Nephron progenitor cell (in vitro differentiated cells): ENCODE measurements at regions not wholly inside any gene's neighbourhood (a gene's known extent, or its start where the extent isn't known, plus 50 kb on each side); places are given as distances from the start of the nearest gene placed in this dataset.

Experiments
- DNase-seq: peaks from one replicate; pipeline ENCODE4 v3.0.0; 2021
- H3K27ac Mint-ChIP-seq: 2 replicates; pipeline ENCODE4 v1.8.0; 2021; ENCODE audit warnings: mild to moderate bottlenecking, moderate library complexity, mixed read lengths
- H3K27me3 Mint-ChIP-seq: 2 replicates; pipeline ENCODE4 v1.8.0; 2021; ENCODE audit warnings: mild to moderate bottlenecking, low read depth, mixed read lengths; ENCODE audit not compliant: poor library complexity
- H3K36me3 Mint-ChIP-seq: 2 replicates; pipeline ENCODE4 v1.8.0; 2021; ENCODE audit warnings: low read depth, mixed read lengths
- H3K4me1 Mint-ChIP-seq: 2 replicates; pipeline ENCODE4 v1.8.0; 2021; ENCODE audit warnings: mixed read lengths
- H3K4me3 Mint-ChIP-seq: 2 replicates; pipeline ENCODE4 v1.8.0; 2021; ENCODE audit warnings: mild to moderate bottlenecking, moderate library complexity, mixed read lengths
- H3K9me3 Mint-ChIP-seq: 2 replicates; pipeline ENCODE4 v1.8.0; 2021; ENCODE audit warnings: mild to moderate bottlenecking, moderate library complexity, mixed read lengths
- CTCF ChIP-seq: fragments of 200-600 bp; sonication (generic); IDR thresholded peaks from 2 replicates; pipeline ENCODE4 v1.5.0; 2021; ENCODE audit warnings: antibody characterized with exemption

DNA sequence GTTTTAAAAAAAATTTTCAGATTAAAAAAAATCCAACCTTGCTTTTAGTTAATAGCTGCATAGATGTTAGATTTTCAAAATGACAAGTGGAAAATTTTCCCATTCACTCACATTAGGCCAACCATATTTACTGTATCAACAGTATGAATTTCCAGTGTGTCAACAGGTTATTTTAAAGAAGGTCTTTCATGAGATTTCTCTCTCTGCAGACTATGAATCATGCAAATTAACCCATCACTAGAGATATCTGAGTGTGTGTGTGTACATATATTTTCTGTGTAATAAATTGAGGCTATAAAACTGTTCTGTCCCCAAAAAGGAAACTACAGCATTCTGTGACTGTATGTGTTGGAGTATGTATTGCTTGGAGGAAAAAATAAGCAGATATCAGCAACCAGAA, 305.6 kb downstream of the ARL4A start:
- Mint-ChIP-seq H3K27me3 (peaks cover 8% of the 10 kb centered on the region), H3K27ac (no peak overlapping the region), H3K9me3 (peaks cover 5% of the 10 kb centered on the region), H3K4me1 (peaks cover 16% of the 10 kb centered on the region), H3K4me3 (no peak overlapping the region), H3K36me3 (no peaks in the 10 kb centered on the region)
- DNase-seq: no peak
- TF ChIP-seq CTCF: no peak

DNA sequence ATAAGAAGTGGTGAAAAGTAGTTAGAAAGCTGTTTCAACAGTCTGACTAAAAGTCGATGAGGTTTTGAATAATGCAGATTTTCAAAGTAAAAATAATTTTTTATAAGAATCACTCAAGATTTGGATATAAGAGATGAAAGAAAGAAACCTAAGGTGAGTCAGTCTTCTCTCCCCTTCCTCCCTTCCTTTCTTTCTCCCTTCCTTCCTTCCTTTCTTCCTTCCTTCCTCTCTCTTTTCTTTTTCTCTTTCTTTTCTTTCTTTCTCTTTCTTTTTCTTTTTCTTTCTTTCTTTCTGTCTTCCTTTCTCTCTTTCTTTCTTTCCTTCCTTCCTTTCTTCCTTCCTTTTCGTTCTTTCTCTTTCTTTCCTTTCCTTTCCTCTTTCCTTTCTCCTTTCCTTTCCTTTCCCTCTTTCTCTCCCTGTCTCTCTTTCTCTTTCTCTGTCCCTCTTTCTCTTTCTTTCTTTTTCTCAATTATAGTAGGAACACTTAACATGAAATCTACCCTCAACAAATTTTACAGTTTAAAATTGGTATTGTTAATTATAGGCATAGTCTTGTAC, 308.6 kb downstream of the ARL4A start:
- no peaks in the 10 kb centered on the region for H3K4me1 Mint-ChIP-seq
- DNase-seq: no peak
- H3K4me3 Mint-ChIP-seq: no peak overlapping the region
- H3K9me3 Mint-ChIP-seq: peaks cover 32% of the 10 kb centered on the region
- TF ChIP-seq CTCF: no peak
- H3K36me3 Mint-ChIP-seq: peaks cover 5% of the 10 kb centered on the region
- no peak overlapping the region for H3K27ac Mint-ChIP-seq
- peaks cover 3% of the 10 kb centered on the region for H3K27me3 Mint-ChIP-seq

DNA sequence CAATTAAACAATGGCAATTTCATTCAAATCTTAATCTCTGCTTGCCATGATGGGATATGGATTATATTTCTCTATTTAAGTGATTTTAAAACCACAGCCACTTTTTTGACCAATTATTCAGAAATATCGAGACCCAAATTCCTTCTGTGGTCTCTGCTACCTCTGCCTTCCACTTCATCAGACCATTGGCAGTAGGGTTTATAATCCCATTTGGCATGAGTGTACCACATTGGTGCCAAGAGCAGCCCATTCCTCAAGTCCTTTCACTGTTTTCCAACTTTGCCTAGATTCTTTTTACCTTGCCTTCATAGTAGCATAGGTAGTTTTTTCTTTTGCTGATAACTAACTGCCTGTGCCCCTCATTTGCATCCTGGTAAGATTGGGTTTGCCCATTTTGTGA, 319.9 kb downstream of the ARL4A start:
- Mint-ChIP-seq H3K27ac (no peak overlapping the region), H3K9me3 (peaks cover 56% of the 10 kb centered on the region)
- DNase-seq: no peak

GRCh38 chr7:13009517-13009916, 322.1 kb downstream of the ARL4A start:
- Mint-ChIP-seq H3K27ac (no peak overlapping the region), H3K36me3 (peaks cover 27% of the 10 kb centered on the region), H3K4me3 (no peak overlapping the region), H3K4me1 (no peaks in the 10 kb centered on the region), H3K9me3 (peaks cover 39% of the 10 kb centered on the region), H3K27me3 (no peaks in the 10 kb centered on the region)
- DNase-seq: no peak
- TF ChIP-seq CTCF: no peak

More for the DNA sequence above, 319.9 kb downstream of the ARL4A start:
- Mint-ChIP-seq H3K4me3 (no peak overlapping the region), H3K36me3 (peaks cover 31% of the 10 kb centered on the region), H3K4me1 (no peaks in the 10 kb centered on the region), H3K27me3 (no peaks in the 10 kb centered on the region)
- TF ChIP-seq CTCF: no peak

DNA sequence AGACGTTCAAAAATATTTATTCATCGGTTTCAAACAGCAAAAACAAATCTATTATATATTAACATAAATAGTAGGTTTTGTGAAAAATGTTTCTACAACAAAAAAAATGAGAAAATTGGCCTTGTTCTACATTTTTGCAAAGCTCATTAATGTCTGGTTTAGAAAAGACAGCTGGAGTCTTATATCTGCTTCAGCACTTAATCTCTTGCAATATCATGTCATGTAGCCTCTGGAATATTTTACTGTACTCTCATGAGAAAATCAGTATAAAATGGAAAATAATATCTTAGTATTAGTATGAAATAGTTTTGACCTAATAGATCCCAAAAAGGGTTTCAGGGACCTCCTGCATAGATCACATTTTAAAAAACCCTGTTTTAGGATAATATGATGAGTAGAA, 326.6 kb downstream of the ARL4A start:
- Mint-ChIP-seq H3K27me3 (peaks cover 3% of the 10 kb centered on the region), H3K9me3 (peaks cover 21% of the 10 kb centered on the region), H3K36me3 (peaks cover 18% of the 10 kb centered on the region), H3K4me1 (peaks cover 30% of the 10 kb centered on the region), H3K4me3 (no peak overlapping the region), H3K27ac (no peak overlapping the region)
- DNase-seq: no peak
- no peak for TF ChIP-seq CTCF

DNA sequence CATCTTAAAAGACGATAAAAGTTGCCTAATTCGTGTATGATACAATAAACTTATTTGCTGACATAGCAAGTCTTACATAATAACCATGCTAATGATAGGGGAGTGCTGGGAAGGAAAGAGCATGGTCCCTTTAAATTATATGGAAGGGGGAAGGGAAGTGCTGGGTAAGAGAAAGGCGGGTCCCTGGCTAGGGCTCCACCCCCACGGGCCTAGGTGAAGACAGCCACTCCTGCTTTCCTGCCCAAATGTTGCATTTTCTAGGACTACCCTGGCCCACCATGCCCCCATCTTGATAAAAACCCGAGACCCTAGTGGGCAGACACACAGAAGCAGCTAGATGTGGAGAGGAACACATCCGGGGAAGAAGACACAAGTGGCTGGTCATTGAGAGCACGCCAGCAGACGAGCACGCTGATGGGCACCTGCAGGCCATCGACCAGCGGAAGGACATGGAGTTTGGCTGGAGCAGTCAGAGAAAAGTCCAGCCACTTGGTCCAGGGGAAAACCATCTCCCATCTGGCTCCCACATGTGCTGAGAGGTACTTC, 328.7 kb downstream of the ARL4A start:
- H3K27me3 Mint-ChIP-seq: peaks cover 3% of the 10 kb centered on the region
- no peak overlapping the region for H3K27ac Mint-ChIP-seq
- H3K4me3 Mint-ChIP-seq: no peak overlapping the region
- H3K36me3 Mint-ChIP-seq: peaks cover 11% of the 10 kb centered on the region
- no peak for TF ChIP-seq CTCF
- H3K9me3 Mint-ChIP-seq: peaks cover 3% of the 10 kb centered on the region
- peaks cover 31% of the 10 kb centered on the region for H3K4me1 Mint-ChIP-seq
- no peak for DNase-seq
